ENCODE measurements at regions not wholly inside any gene's neighbourhood (a gene's known extent, or its start where the extent isn't known, plus 50 kb on each side); places are given as distances from the start of the nearest gene placed in this dataset.

DNA sequence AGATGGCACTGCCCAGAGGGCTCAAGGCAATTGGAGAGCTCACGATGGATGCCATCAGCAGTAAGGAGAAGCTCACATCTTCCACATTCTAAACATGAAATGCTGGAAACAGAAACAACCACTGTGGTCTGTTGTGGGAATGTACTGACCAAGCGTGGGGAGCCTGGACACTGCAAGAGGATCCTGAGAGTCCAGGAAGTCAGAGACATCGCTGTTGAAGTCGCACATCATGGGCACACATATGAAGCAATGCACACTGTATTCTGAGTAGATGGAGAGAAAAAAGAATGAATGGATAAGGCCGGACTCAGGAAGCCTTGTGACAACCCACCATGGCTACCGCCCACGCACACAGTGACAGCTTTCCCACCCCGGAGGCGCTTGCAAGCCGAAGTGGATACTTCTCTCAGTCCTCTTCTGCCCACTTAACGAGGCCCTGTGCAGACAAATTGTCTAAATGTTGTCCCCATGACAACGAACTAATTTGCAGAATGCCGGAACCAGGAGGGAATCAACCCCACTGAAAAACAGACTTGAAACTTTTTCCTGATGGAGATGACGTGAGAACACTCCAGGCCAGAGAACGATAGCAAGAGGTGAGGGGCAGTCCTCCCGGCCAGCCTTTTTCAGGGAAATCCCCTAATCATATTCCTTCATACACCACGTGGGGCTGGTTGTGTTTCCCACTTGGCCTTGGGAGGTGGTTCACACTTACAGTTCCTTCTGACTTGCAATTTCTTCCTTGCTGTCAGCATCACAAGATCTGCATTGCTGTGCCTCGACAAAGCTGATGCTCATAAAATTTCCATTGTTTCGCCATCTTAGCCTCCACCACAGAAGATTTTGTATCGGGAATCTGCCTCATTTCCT is 109.6 kb upstream of the SERP2 start:
- DNase-seq = no peak

GRCh38 chr13:44266305-44266704 is 107.3 kb upstream of the SERP2 start:
- DNase-seq = no peak

DNA sequence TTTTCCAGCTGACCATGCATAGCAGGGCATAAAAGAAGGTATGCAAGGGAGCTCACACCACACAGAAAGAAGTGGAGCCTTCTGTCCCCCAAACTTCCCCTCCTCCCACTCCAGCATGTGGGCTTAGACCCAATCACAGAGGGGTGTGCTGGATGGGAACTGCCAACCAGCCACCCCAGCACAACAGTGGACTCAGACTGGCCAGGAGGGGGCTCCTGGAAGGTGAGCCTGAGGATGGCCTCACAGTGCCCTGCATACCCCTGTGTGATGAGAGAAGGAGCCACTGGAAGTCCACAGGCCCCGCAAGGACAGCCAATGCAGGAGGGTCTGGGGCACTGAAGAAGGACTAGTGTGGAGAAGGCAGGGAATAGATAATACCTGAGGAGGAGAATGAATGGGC is 106.9 kb upstream of the SERP2 start:
- DNase-seq = no peak

GRCh38 chr13:44267203-44267602 is 106.4 kb upstream of the SERP2 start:
- no peak for DNase-seq

DNA sequence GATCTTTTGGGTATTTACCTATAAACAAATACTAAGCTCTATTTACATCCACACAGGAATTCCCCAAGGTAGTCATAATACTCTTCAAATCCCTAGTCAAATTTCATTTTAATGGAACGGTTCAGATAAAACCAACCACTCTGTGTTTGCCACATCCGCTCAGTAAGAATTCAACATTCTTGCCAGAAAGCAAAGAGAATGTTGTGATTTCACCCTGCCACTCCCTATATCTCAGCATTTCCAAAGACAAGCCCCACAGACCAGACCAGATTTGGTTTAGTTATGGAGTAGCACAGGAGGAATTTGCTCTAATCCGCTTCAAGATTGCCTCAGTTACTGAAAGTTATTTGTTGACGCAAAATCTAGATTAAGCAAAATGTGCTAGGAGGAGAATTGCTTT is 105.6 kb upstream of the SERP2 start:
- no peak for DNase-seq

- DNase-seq = no peak
Measured at GRCh38 chr13:44268980-44269379, 104.6 kb upstream of the SERP2 start.

GRCh38 chr13:44270150-44270549 is 103.5 kb upstream of the SERP2 start:
- DNase-seq = no peak

DNA sequence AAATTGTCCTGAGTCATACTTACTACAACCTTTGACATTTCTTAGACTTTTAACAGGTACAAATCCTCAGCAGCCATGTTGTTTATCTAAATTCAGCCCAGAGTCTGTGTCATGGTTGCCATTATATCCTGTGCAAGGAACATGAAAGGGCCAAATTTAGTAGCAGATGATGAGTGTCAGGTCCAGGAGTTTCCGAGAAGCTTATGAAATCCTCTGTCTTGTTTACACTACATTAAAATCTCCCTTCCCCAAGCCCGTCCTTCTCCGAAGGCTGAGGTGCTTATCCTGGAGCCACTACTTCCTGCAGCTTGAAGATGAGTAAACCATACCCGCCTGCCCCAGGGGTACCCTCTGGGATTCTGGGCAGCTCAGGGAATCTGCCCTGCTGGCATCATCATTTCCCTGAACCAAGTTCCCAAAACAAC is 102.6 kb upstream of the SERP2 start:
- no peak for DNase-seq

DNA sequence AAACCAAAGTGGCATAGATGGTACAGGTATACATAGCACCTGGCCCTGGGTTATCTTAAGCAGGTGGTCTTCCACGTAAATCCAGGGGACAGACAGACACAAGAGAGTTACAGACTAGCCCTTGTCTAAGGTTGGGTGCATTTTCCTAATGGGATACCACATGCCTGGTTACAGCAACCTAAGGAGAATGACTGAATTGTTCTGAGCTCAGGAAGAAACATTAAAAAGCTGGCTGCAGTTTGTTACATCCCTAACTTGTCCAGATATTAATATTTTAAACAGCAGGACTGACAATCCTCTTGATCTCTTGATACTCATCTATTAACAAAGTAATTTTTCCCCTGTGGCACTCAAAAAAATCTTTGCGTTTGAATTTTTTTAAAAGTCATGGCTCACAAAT is 102.2 kb upstream of the SERP2 start:
- no peak for DNase-seq

DNA sequence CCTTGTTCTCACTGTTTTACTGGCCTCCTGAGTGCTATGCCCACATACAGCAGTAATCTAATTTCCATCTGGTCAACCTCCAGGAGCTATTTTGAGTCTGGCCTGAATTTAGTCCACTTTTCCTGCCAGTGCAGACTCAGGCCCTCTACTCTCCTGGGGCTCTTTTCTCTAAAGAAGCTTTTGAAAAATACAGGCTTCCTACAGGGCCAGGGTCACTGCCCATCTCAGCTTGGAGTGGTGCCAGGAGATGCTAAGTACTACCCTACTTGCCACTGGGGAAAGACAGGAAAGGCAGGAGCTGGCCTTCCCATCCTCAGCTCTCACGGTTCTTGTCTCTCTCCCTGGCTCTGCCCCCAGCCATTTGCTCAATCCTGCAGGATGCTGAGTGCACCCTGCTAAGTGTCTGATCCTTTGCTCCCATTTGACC is 101.7 kb upstream of the SERP2 start:
- DNase-seq = no peak

DNA sequence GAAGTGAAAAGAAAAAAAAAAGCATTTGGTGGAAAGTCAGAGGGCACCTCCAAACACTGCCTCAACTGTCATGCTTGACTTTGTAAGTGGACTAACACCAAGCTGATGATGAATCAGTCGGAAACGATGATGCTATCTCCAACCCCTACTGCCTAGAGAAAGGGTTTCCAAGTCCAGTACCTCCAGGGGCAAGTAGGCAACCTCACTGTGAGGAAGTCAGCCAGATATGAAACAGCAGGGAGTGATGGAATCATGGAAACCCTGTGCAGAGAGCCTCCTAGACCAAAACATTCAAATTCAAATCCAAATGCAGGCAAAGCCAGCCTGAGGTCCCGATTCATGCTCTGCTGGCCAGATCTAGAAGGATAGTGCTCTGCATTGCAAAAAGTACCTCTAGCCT is 100.9 kb upstream of the SERP2 start:
- DNase-seq = no peak

DNA sequence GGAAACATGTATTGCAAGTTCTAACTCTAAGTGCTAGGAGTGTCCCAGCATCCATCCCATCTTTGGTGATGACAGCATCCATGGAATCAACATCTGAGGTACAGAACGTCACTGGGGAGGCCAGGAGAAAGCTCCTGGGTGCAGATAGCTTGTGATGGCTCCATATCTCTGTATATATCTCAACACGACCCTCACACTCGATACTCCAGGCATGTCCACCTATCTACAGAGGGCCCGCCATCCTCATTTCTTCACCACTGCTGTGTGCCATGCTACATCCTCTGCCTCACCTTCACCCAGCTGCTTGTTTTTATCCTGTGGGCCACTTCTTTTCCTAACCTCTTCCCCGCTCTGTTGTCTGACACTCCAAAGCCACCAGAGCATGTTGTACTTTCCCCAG is 100.4 kb upstream of the SERP2 start:
- no peak for DNase-seq

DNA sequence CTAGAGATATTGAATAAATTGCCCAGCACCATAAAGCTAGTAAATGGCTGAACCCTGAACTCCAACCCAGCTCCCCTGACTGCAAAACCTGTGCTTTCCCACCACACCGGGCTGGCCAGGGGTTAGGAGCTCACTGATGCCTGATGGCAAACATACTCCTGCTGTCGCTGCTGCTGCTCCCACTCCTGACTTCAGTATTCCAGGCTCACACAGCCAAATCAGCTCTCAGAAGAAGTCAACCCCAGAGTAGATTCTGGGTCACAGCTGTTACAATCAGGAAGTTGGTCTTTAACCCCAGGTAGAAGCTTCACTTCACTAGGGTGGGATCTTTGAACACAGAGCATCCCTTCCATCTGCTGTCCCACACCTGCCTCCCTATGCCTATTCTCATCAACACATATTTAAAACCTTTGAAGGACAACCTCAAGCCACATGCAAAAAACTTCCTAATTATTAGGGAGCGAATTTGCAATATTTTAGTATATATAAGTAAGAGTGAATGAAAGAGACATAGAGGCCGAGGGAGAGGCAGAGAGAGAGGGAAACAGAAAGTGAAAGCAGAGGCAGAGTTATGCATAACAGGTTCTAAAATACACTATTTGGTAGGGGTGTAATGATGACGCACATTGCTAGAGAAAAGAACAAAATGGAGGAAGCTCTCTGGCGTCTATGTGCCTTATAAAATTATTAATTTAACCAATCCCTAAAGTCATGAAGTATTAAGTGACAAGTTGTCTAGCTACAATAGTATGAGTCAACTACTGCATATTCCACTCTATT is 99.4 kb upstream of the SERP2 start:
- DNase-seq = no peak

DNA sequence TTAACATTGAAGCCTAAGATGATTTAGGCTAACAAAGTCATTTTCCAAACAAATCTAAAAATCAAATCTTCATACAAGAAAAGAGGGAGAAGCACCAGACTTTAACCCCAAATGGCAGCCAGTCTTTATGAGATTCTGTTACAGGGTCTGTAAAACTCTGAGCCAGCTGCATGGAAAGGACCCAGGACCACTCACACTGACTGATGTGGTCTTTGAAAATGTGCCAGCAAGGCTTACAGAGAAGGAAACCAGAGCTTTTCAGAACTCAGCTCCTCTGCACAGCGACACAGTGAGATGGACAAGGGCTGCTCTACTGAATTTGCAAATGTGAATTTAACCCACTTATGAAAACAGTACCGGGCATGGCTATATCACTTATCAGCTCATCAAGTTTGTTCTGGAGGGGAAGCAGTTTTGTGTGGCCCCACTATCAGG is 98.8 kb upstream of the SERP2 start:
- DNase-seq = no peak

- no peak for DNase-seq
Measured at GRCh38 chr13:44275381-44275780, 98.2 kb upstream of the SERP2 start.

GRCh38 chr13:44276061-44276460 is 97.6 kb upstream of the SERP2 start:
- DNase-seq = no peak

- no peak for DNase-seq
Measured at GRCh38 chr13:44277459-44277858, 96.2 kb upstream of the SERP2 start.

DNA sequence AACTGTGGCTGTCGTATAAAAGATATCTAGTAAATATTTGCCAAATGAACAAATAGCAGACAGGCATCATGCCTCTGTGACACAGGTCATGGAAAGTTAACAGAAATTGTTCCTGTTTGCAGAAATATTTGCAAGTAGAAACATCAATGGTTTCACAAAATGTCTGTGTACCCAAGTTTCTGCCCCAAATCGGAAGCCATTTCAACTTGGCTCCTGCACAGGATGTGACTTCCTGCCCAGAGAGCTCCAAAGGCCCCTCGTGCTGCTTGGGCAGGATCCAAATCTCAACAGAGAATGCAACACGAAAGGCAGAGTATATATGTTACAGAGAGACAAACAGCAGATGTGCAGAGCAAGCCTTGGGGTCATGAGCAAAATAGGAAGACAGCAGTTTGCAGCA is 95.5 kb upstream of the SERP2 start:
- no peak for DNase-seq

- no peak for DNase-seq
Measured at GRCh38 chr13:44280456-44280855, 93.2 kb upstream of the SERP2 start.

DNA sequence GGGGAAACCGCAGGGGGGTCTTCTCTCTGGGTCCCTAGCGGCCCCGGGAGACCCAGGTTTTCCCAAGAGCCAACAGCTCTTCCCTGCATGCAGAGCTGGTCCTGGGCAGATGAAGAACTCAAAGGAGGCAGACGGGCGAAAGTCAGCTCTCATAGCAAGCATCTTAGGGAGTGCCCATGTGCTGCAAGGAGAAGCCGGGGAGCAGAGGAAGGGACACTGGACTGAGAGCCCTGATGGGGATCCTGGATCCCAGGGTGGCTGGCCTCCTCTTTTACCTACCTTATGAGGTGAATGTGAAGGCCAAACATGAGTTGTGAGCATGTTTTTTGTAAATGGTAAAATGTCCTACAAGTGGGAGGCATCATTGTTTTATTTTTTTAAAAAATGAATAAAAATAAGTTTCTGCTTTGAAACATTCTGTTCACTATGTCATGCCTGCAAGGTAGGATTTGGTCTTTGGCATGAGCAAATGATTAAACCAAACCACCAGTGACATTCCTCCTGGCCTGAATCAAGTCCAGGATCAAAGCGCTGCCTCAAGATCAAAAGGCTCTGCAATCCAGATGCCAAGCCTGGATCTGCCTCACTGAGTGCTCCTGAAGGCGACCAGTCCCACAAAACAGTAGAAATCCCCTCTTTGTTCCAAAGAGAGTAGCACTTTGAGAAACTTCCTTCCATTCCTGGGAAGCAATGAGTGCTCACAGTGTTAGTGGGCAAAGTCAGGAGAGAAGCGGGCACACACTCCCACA is 92.2 kb upstream of the SERP2 start:
- no peak for DNase-seq

- DNase-seq = no peak
Measured at GRCh38 chr13:44283600-44283999, 90.0 kb upstream of the SERP2 start.

DNA sequence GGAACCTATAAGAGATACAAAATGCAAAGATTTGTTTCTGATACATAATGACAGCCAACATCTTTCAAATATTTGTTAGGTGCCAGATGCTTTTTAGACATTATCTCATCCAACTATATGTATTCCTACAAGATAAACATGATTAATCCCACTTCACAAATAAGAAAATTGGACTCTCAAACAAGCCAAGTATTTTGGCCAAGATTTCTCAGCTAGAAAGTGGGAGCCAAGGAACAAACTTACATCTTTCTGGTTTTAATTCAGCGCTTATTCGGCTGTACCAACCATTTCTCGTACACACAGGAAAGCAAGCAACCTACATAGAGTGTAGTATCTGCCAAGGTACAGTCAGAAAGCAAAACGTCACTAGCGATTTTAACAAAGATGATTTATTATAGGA is 85.7 kb upstream of the SERP2 start:
- DNase-seq = no peak

- DNase-seq = no peak
Measured at GRCh38 chr13:44292545-44292944, 81.1 kb upstream of the SERP2 start.

GRCh38 chr13:44293374-44293773 is 80.2 kb upstream of the SERP2 start:
- DNase-seq = no peak
